Effector CD4-positive, alpha-beta T cell (primary cell): ENCODE measurements at regions not wholly inside any gene's neighbourhood (a gene's known extent, or its start where the extent isn't known, plus 50 kb on each side); places are given as distances from the start of the nearest gene placed in this dataset.

Experiments used
- DNase-seq: peaks from one replicate; pipeline ENCODE4 v3.0.0-alpha.2; 2020

- DNase-seq: no peak
Observed at GRCh38 chr14:97457575-97458085, 660.4 kb downstream of the VRK1 start.

DNA sequence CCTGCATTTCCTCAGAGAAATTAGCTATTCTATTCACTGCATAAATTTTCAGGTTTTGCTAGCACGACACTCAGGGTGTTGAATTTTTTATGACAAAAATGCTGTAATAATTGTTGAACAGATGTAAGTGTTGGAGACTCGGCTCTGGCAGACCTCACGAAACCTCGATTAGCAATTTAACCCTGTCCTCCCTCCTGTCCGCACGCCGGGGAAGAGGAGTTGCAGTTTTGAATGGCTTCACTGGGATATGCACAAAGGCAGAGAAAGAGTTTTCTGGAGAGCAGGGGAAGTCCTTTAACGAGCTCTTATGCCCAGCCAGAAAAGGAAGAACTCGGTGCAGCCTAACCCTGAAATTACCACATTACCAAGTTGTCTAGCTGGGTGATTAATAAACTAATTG lies 661.1 kb downstream of the VRK1 start:
- DNase-seq: no peak

DNA sequence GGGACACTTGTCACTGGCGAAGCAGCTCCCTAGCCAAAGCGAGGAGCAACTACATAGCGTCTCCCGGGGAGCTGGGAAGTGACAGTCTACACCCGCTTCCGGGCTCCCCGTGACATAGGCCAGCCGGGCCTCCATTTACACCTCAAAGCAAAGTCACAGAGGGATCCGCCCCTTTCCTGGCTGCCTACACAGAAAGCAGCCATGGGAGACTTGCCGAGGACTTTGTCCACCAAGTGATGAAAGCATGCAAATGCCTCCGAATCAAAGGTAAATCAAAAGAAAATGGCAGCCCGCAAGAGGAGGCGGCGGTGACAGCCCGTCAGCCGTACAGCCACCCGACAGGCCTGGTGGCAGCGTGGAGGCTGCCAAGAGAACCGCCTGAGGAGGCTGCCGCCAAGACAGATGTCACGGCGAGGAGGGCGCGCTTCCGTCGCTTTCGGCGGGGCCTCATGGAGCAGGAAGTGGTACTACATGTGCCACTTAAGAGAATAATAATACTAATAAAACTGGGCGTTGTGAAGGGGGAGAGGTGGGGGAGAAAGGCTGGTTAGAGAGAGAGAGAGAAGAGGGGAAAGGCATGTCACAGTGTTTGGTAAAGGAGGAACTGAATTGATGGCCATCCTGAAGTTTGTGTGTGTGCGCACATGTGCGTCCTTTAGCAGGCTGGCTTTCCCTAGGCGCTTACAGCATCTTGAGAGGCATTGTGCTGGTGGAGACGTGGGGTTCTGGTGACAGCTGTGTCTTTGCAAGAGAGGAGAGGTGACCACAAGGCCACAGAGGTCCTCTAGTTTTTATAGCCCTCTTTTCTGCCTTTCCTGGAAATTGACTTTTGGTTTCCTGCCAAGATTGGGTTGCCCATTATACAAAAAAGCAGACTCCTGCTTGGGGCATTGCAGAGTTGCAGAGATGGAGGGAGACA lies 661.7 kb downstream of the VRK1 start:
- DNase-seq: peak; percentile 71

GRCh38 chr14:97462081-97462480 lies 664.9 kb downstream of the VRK1 start:
- no peak for DNase-seq

DNA sequence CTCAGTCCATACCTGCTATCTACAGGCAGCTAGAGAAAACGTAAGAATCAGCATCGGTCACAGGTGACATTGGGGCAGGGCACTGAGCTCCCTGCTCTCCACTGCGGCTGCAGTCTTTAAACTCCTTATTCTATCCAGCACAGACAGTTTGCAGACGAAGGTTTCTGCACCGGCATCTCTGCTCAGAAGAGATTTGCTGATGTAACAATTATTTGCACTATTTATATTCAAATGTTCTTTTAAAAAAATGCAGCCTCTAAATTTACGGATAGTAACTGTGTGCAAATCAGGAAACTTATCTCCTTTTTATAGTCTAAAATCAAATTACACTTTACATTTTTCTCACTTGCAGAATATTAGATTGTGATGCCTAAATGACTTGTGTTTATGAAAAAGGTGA lies 671.0 kb downstream of the VRK1 start:
- no peak for DNase-seq

GRCh38 chr14:97477353-97477752 lies 680.2 kb downstream of the VRK1 start:
- DNase-seq: no peak

- no peak for DNase-seq
Observed at GRCh38 chr14:97485201-97485600, 688.0 kb downstream of the VRK1 start.

- no peak for DNase-seq
Observed at GRCh38 chr14:97486601-97487120, 689.5 kb downstream of the VRK1 start.

DNA sequence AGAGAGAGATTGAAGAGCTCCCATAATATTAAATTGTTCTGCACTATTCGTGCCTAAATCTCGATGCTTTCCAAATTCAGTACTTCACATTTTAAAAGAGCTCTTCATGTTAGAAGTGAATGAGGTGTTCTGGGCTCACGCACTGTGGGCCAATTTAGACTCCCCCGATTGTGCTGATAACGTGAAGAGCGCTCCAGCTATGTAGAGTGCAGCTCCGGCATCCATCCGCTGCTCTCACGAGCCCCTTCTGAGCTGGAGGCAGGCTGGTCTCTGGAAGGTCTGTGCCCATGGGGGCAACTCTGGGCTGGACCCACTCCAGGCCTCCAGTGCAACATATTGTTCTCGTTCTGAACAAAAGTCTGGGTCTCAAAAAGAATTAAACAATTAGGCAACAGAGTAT lies 692.6 kb downstream of the VRK1 start:
- no peak for DNase-seq

- no peak for DNase-seq
Observed at GRCh38 chr14:97490521-97491070, 693.4 kb downstream of the VRK1 start.

DNA sequence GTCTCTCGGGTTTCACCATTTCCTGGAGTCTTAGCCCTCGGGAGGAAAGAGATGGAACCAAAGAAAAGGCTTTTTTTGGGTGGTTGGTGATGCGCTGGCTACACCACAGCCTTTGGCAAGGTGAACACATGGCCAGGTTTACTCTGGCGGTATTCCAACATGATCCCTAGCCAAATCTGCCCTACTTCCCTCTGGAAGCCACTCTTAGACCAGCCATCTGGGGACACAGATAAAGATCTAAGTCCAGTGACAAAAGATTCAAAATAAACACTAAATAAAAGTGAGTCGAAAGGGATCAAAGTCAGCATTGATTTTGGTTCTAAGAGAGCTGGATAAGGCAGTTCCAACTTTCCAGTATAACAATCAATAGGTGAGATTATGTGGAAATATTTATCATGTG lies 694.5 kb downstream of the VRK1 start:
- no peak for DNase-seq

GRCh38 chr14:97499790-97500481 lies 702.8 kb downstream of the VRK1 start:
- DNase-seq: no peak

GRCh38 chr14:97506626-97507025 lies 709.4 kb downstream of the VRK1 start:
- no peak for DNase-seq

- DNase-seq: no peak
Observed at GRCh38 chr14:97513891-97514290, 716.7 kb downstream of the VRK1 start.

GRCh38 chr14:97517566-97518234 lies 720.5 kb downstream of the VRK1 start:
- no peak for DNase-seq

DNA sequence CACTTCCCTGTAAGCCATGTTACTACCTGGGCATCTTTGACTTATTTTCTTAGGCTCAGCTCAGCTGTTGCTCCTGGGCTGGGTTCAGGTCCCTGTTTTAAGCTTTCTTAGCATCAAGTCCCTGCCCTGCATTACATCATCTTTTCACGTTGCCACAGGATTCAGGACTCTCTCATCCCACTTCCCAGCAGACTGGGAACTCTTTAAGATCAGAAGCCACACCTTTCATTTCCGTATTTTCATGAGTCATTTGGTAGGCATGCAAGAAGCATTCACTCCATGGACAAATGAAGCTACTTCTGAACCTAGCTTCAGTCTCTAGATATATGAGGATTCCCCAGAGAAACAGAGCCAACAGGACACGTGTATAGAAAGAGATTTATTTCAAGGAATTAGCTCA lies 726.8 kb downstream of the VRK1 start:
- no peak for DNase-seq

GRCh38 chr14:97524589-97525319 lies 727.6 kb downstream of the VRK1 start:
- DNase-seq: no peak

DNA sequence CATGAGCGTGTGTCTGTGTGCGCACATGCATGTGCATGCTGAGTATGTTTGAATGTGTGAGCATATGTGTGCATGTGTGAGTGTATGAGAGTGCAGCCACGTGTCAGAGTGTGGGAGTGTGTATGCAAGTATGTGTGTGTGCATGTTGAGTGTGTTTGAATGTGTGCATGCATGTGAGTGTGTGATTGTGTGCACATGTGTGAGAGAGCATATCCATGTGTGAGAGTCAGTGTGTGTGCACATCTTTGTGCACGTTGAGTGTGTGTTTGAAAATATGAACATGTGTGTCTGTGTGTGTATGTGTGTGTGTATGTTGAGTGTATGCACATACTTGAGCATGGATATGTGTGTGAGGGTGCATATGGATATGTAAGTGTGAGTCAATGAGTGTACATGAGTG lies 730.8 kb downstream of the VRK1 start:
- DNase-seq: no peak

DNA sequence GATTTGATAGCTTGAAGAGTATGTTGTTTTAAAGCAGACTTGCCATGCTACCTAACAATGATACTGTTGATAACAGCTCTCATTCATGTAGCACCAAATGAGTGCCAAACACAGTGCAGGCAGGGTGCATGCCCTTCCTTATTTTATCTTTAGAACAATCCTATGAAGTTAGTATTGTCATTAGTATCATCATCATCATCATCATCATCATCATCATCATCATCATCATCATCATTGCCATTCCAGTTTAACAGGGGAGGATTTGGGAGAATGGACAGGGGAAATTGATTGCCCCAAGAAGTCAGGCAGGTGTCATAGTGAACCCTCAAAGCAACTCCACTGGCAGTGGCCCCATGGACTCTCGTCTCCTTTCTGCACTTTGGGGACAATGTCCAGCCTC lies 734.9 kb downstream of the VRK1 start:
- DNase-seq: no peak

DNA sequence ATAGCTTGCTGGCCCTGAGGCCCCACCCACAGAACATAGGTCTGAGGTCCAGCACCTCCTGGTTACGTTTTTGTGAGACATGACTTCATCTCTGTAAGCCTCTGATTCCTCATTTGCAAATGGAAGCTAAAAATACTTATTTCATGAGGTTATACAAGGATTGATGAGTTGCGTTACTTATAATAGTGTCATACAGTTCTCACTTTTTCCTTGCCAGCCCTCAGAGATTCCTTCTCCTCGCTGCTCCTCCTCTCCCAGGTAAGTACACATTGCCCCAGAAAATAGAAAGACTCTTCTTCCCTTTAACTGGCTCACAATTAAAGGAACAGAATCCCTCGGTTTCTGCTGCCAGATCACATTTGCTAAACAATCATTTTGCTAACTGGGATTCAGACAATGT lies 739.2 kb downstream of the VRK1 start:
- DNase-seq: no peak

DNA sequence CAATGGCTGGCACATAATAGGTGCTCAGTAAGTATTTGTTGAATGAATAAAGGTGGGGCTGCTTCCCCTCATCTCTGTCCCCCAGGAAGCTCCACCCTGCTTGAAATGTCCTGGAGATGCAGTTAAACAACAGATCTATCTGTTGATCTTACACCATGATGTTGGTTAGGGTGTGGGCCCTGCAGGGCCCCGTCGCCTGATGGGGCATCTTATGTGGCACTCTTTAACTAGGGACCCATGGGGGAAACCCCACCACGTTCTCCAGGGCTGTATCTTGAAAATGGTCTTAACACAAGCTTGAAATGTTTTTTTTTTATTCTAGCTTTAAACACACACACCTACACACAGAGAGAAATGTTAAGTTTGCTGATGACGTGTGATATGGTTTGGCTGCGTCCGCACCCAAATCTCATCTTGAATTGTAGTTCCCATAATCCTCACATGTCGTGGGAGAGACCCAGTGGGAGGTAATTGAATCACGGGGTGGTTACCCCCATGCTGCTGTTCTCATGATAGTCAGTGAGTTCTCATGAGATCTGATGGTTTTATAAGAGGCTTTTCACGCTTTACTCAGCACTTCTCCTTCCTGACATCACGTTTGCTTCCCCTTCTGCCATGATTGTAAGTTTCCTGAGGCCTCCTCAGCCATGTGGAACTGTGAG lies 741.7 kb downstream of the VRK1 start:
- no peak for DNase-seq

DNA sequence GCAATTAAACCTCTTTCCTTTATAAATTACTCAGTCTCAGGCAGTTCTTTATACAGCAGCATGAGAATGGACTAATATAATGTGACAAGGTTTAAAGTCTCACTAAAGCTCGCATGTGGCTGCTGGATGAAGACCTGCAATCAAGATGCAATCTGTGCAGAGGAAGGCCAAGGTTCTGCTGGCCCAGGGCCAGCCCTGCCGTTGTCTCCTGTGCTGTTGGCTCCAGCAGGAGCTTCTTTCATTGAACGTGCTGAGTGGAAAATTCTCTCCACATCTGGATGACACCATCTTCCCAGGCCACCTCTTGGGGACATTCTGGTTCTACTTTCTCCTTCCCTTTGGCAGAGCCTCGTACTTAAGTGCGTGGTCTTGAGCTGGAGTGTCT lies 742.2 kb downstream of the VRK1 start:
- no peak for DNase-seq
